B cell (primary cell): ENCODE measurements at regions not wholly inside any gene's neighbourhood (a gene's known extent, or its start where the extent isn't known, plus 50 kb on each side); places are given as distances from the start of the nearest gene placed in this dataset.

Experiments used
- ATAC-seq: fragments of 200-7000 bp; cut with Tn5 transposase; one replicate; pipeline ENCODE4 v1.10.0; 2021; ENCODE audit warnings: low read depth, mild to moderate bottlenecking, moderate number of reproducible peaks, moderate library complexity
- CTCF ChIA-PET: fragments of 350-600 bp; sonication (Branson Sonifier 250); formaldehyde crosslinking; loops from one replicate; lab custom pipeline; 2021; ENCODE audit warnings: antibody characterized with exemption, inconsistent platforms; lab: Charles Lee
- POLR2A ChIA-PET: fragments of 350-600 bp; sonication (Branson Sonifier 250); formaldehyde crosslinking; loops from one replicate; lab custom pipeline; 2021; ENCODE audit warnings: antibody characterized with exemption; lab: Charles Lee
- DNase-seq: peaks from one replicate; pipeline ENCODE4 v3.0.0; 2013
- H2AFZ ChIP-seq: 2 replicates; pipeline ENCODE4 v1.6.1; 2012; ENCODE audit warnings: mild to moderate bottlenecking, low read depth, low read length; ENCODE audit not compliant: insufficient read depth, poor library complexity, severe bottlenecking
- H3K27ac ChIP-seq, 2 donors: 1 replicate in 1 of 2; 2 replicates in 1 of 2; pipeline ENCODE4 v1.5.1; 2012 to 2013; ENCODE audit warnings: low read length in 2 of 2, mild to moderate bottlenecking in 2 of 2, moderate library complexity in 1 of 2
- H3K27me3 ChIP-seq, 4 experiments: fragments of 200-600 bp in 1 of 4; sonication (generic) in 1 of 4; replicated peaks in 1 of 4; 1 replicate in 2 of 4; 2 replicates in 2 of 4; pipeline versions ENCODE4 v1.6.1 to v1.7.0; 2013 to 2016; ENCODE audit warnings: low read length in 3 of 4, mild to moderate bottlenecking in 2 of 4, mixed read lengths in 1 of 4, moderate library complexity in 1 of 4; ENCODE audit not compliant: insufficient read depth in 4 of 4, control insufficient read depth in 3 of 4; ENCODE audit errors: control extremely low read depth in 1 of 4
- H3K36me3 ChIP-seq, 2 experiments: replicated peaks in 1 of 2; 1 replicate in 1 of 2; 2 replicates in 1 of 2; pipeline versions ENCODE4 v1.6.1 to v1.7.1; 2013; ENCODE audit warnings: low read length in 1 of 2; ENCODE audit not compliant: insufficient read depth in 2 of 2, control insufficient read depth in 1 of 2; ENCODE audit errors: control extremely low read depth in 1 of 2, extremely low read depth in 1 of 2
- H3K4me1 ChIP-seq, 2 donors: fragments of 200-600 bp in 1 of 2; sonication (generic) in 1 of 2; 1 replicate in 1 of 2; 2 replicates in 1 of 2; pipeline versions ENCODE4 v1.5.1 to v1.6.1; 2013 to 2017; ENCODE audit warnings: low read length in 2 of 2; ENCODE audit not compliant: control insufficient read depth in 2 of 2, insufficient read depth in 2 of 2
- H3K4me2 ChIP-seq: replicated peaks from 2 replicates; pipeline ENCODE3; 2012; ENCODE audit warnings: mild to moderate bottlenecking, low read depth, low read length; ENCODE audit not compliant: poor library complexity, severe bottlenecking
- H3K4me3 ChIP-seq, 5 experiments: fragments of 200-600 bp in 1 of 5; sonication (generic) in 1 of 5; 1 replicate in 3 of 5; 2 replicates in 2 of 5; pipeline versions ENCODE4 v1.5.1 to v1.7.0; 2011 to 2016; ENCODE audit warnings: low read length in 4 of 5, mild to moderate bottlenecking in 4 of 5, low read depth in 2 of 5, control low read depth in 1 of 5, moderate library complexity in 1 of 5; ENCODE audit not compliant: insufficient read depth in 1 of 5; ENCODE audit errors: control extremely low read depth in 1 of 5, extremely low read depth in 1 of 5
- H3K79me2 ChIP-seq: fragments of 200-600 bp; sonication (generic); one replicate; pipeline ENCODE4 v1.6.0; 2016; ENCODE audit warnings: low read length; ENCODE audit not compliant: control insufficient read depth, insufficient read depth
- H3K9ac ChIP-seq: fragments of 200-600 bp; sonication (generic); 2 replicates; pipeline ENCODE4 v1.6.1; 2017; ENCODE audit warnings: mild to moderate bottlenecking, low read length, moderate library complexity
- H3K9me3 ChIP-seq, 3 donors: one replicate each; pipeline versions ENCODE4 v1.6.1 to v1.7.1; 2013; ENCODE audit warnings: low read length in 2 of 3; ENCODE audit not compliant: control insufficient read depth in 2 of 3, insufficient read depth in 1 of 3; ENCODE audit errors: control extremely low read depth in 1 of 3
- H4K20me1 ChIP-seq: 2 replicates; pipeline ENCODE4 v1.6.0; 2012; ENCODE audit warnings: mild to moderate bottlenecking, low read length; ENCODE audit not compliant: insufficient read depth, control insufficient read depth, poor library complexity, severe bottlenecking
- H3K27ac Mint-ChIP-seq: one replicate; pipeline ENCODE4 v1.8.0; 2021; ENCODE audit warnings: mixed read lengths
- H3K27me3 Mint-ChIP-seq: one replicate; pipeline ENCODE4 v1.8.0; 2021; ENCODE audit warnings: mixed read lengths
- H3K4me1 Mint-ChIP-seq: one replicate; pipeline ENCODE4 v1.8.0; 2021; ENCODE audit warnings: mixed read lengths
- H3K4me3 Mint-ChIP-seq: one replicate; pipeline ENCODE4 v1.8.0; 2021; ENCODE audit warnings: mixed read lengths
- H3K9me3 Mint-ChIP-seq: one replicate; pipeline ENCODE4 v1.8.0; 2022; ENCODE audit warnings: mixed read lengths; ENCODE audit not compliant: insufficient read depth
- CTCF ChIP-seq: fragments of 200-600 bp; IDR thresholded peaks from one replicate; pipeline ENCODE4 v1.8.0; 2022; ENCODE audit warnings: antibody characterized with exemption, mild to moderate bottlenecking
- EZH2 ChIP-seq: IDR thresholded peaks from 2 replicates; pipeline ENCODE4 v1.6.1; 2012; ENCODE audit warnings: borderline replicate concordance, low read depth, mild to moderate bottlenecking, moderate library complexity, low read length; ENCODE audit not compliant: insufficient read depth, poor library complexity, severe bottlenecking
- WGBS: methylation state at CpG from one replicate; pipeline ENCODE4 v1.1.5; 2013; ENCODE audit warnings: missing lambda C conversion rate; ENCODE audit not compliant: insufficient coverage; 5-methylcytosine and 5-hydroxymethylcytosine counted together
- intact Hi-C: fragments of 100-400 bp; cut with micrococcal nuclease; formaldehyde crosslinking; loops from one replicate; pipeline ENCODE4 v1.10.0; 2022

GRCh38 chr11:46220313-46220712 lies 57.1 kb upstream of the CREB3L1 start:
- POLR2A ChIA-PET: no interaction called here
- intact Hi-C loops: no loop called here

GRCh38 chr11:46216765-46217089 lies 60.7 kb upstream of the CREB3L1 start:
- H3K36me3 ChIP-seq: no peaks in the 10 kb centered on the region
- no peak overlapping the region for H2AFZ ChIP-seq
- no peaks in the 10 kb centered on the region for H3K9me3 ChIP-seq
- no peaks in the 10 kb centered on the region for H3K9me3 Mint-ChIP-seq
- no peaks in the 10 kb centered on the region for H4K20me1 ChIP-seq
- no peak overlapping the region for H3K4me3 ChIP-seq
- H3K27ac Mint-ChIP-seq: no peak overlapping the region
- ATAC-seq: no peak
- no peaks in the 10 kb centered on the region for H3K4me1 Mint-ChIP-seq
- H3K79me2 ChIP-seq: no peaks in the 10 kb centered on the region
- H3K4me2 ChIP-seq: no peak overlapping the region
- H3K9ac ChIP-seq: no peak overlapping the region
- WGBS: 98% methylated on average over 3 of the region's 6 CpGs
- POLR2A ChIA-PET: no interaction called here
- TF ChIP-seq EZH2 (no peak), CTCF (no peak)
- H3K27me3 ChIP-seq: peaks cover 0 to 7% (median 0%) of the 10 kb centered on the region in 4 experiments
- H3K27ac ChIP-seq: no peak overlapping the region
- CTCF ChIA-PET: no interaction called here
- no peak for DNase-seq
- H3K4me1 ChIP-seq: no peaks in the 10 kb centered on the region
- H3K4me3 Mint-ChIP-seq: no peak overlapping the region
- intact Hi-C loops: no loop called here
- H3K27me3 Mint-ChIP-seq: peaks cover 38% of the 10 kb centered on the region

More at GRCh38 chr11:46220313-46220712, 57.1 kb upstream of the CREB3L1 start:
- H3K4me1 Mint-ChIP-seq: no peaks in the 10 kb centered on the region
- no peak overlapping the region for H2AFZ ChIP-seq
- no peaks in the 10 kb centered on the region for H3K4me1 ChIP-seq
- H3K9ac ChIP-seq: no peak overlapping the region
- H3K27ac Mint-ChIP-seq: no peak overlapping the region
- CTCF ChIA-PET: no interaction called here
- peaks cover 46% of the 10 kb centered on the region for H3K27me3 Mint-ChIP-seq
- no peaks in the 10 kb centered on the region for H3K36me3 ChIP-seq
- no peak overlapping the region for H3K4me3 ChIP-seq
- no CpG with 5 or more reads among the region's 3 CpGs for WGBS
- no peak overlapping the region for H3K27ac ChIP-seq
- no peak overlapping the region for H3K4me2 ChIP-seq
- no peak for ATAC-seq
- no peaks in the 10 kb centered on the region for H3K79me2 ChIP-seq
- no peaks in the 10 kb centered on the region for H3K9me3 Mint-ChIP-seq
- H3K27me3 ChIP-seq: peaks cover 0 to 9% (median 3%) of the 10 kb centered on the region in 4 experiments
- DNase-seq: no peak
- TF ChIP-seq EZH2: no peak
- no peak for TF ChIP-seq CTCF
- no peak overlapping the region for H3K4me3 Mint-ChIP-seq
- no peaks in the 10 kb centered on the region for H3K9me3 ChIP-seq
- no peaks in the 10 kb centered on the region for H4K20me1 ChIP-seq
